Activated CD4-positive, alpha-beta T cell treated with anti-CD3 and anti-CD28 coated beads, Interleukin-2, amount 10 ng/mL, durations not matched to agents 7 days and 5 days (primary cell): ENCODE measurements at regions not wholly inside any gene's neighbourhood (a gene's known extent, or its start where the extent isn't known, plus 50 kb on each side); places are given as distances from the start of the nearest gene placed in this dataset.

ENCODE experiments used
- CTCF ChIA-PET: fragments of 350-600 bp; sonication (Branson Sonifier 250); formaldehyde crosslinking; loops from one replicate; lab custom pipeline; 2021; ENCODE audit warnings: antibody characterized with exemption; lab: Charles Lee
- POLR2A ChIA-PET: fragments of 350-600 bp; sonication (Branson Sonifier 250); formaldehyde crosslinking; loops from one replicate; lab custom pipeline; 2021; ENCODE audit warnings: antibody characterized with exemption; lab: Charles Lee
- DNase-seq: peaks from one replicate; pipeline ENCODE4 v3.0.0-alpha.2; 2020
- H3K27ac Mint-ChIP-seq: one replicate; pipeline ENCODE4 v1.8.0; 2021; ENCODE audit warnings: mild to moderate bottlenecking, moderate library complexity, mixed read lengths
- H3K27me3 Mint-ChIP-seq: one replicate; pipeline ENCODE4 v1.8.0; 2021; ENCODE audit warnings: mixed read lengths
- H3K36me3 Mint-ChIP-seq: one replicate; pipeline ENCODE4 v1.8.0; 2021; ENCODE audit warnings: low read depth, mixed read lengths
- H3K4me1 Mint-ChIP-seq: one replicate; pipeline ENCODE4 v1.8.0; 2021; ENCODE audit warnings: mixed read lengths
- H3K4me3 Mint-ChIP-seq: one replicate; pipeline ENCODE4 v1.8.0; 2021; ENCODE audit warnings: mild to moderate bottlenecking, moderate library complexity, mixed read lengths
- H3K9me3 Mint-ChIP-seq: one replicate; pipeline ENCODE4 v1.8.0; 2021; ENCODE audit warnings: mixed read lengths

GRCh38 chr4:108331905-108332632 is 163.3 kb upstream of the LEF1 start:
- Mint-ChIP-seq H3K4me3 (no peak overlapping the region), H3K27ac (no peak overlapping the region), H3K36me3 (no peaks in the 10 kb centered on the region), H3K27me3 (peaks cover 18% of the 10 kb centered on the region), H3K4me1 (peaks cover 21% of the 10 kb centered on the region), H3K9me3 (no peaks in the 10 kb centered on the region)
- POLR2A ChIA-PET = no interaction called here
- CTCF ChIA-PET = interaction anchor here (1.4 kb wide), 1 partner anchor 9 kb away, joined by 4 read pairs; no protein-coding TSS in a partner anchor
- DNase-seq = no peak

- H3K9me3 Mint-ChIP-seq = no peaks in the 10 kb centered on the region
- peaks cover 21% of the 10 kb centered on the region for H3K4me1 Mint-ChIP-seq
- H3K27ac Mint-ChIP-seq = no peak overlapping the region
- ChIA-PET POLR2A (no interaction called here), CTCF (interaction anchor here (0.8 kb wide), 1 partner anchor 53 kb away, joined by 3 read pairs; no protein-coding TSS in a partner anchor)
- DNase-seq = no peak
- no peaks in the 10 kb centered on the region for H3K36me3 Mint-ChIP-seq
- H3K27me3 Mint-ChIP-seq = peaks cover 18% of the 10 kb centered on the region
- H3K4me3 Mint-ChIP-seq = no peak overlapping the region
Measured at GRCh38 chr4:108328383-108328732, 159.6 kb upstream of the LEF1 start.

- H3K9me3 Mint-ChIP-seq = no peaks in the 10 kb centered on the region
- ChIA-PET CTCF (interaction anchor here (0.8 to 1.9 kb wide), 2 partner anchors 19 to 53 kb away, joined by 3 read pairs; no protein-coding TSS in a partner anchor), POLR2A (no interaction called here)
- peaks cover 21% of the 10 kb centered on the region for H3K4me1 Mint-ChIP-seq
- H3K27ac Mint-ChIP-seq = no peak overlapping the region
- H3K27me3 Mint-ChIP-seq = peaks cover 14% of the 10 kb centered on the region
- no peak for DNase-seq
- no peaks in the 10 kb centered on the region for H3K36me3 Mint-ChIP-seq
- no peak overlapping the region for H3K4me3 Mint-ChIP-seq
Measured at GRCh38 chr4:108327642-108328382, 159.1 kb upstream of the LEF1 start.

- Mint-ChIP-seq H3K36me3 (no peaks in the 10 kb centered on the region), H3K4me3 (no peak overlapping the region), H3K27me3 (peaks cover 8% of the 10 kb centered on the region), H3K4me1 (peaks cover 21% of the 10 kb centered on the region), H3K27ac (no peak overlapping the region), H3K9me3 (peaks cover 8% of the 10 kb centered on the region)
- DNase-seq = no peak
- POLR2A ChIA-PET = interaction anchor here (0.7 kb wide), 1 partner anchor 165 kb away, joined by 3 read pairs; no protein-coding TSS in a partner anchor
- CTCF ChIA-PET = no interaction called here
Measured at GRCh38 chr4:108325561-108325960, 156.8 kb upstream of the LEF1 start.

- H3K27me3 Mint-ChIP-seq = peaks cover 8% of the 10 kb centered on the region
- no peaks in the 10 kb centered on the region for H3K36me3 Mint-ChIP-seq
- H3K9me3 Mint-ChIP-seq = peaks cover 8% of the 10 kb centered on the region
- H3K27ac Mint-ChIP-seq = no peak overlapping the region
- ChIA-PET POLR2A (no interaction called here), CTCF (interaction anchor here (0.6 kb wide), 1 partner anchor 104 kb away, joined by 4 read pairs; no protein-coding TSS in a partner anchor)
- H3K4me3 Mint-ChIP-seq = no peak overlapping the region
- no peak for DNase-seq
- peaks cover 23% of the 10 kb centered on the region for H3K4me1 Mint-ChIP-seq
Measured at GRCh38 chr4:108324450-108324849, 155.7 kb upstream of the LEF1 start.

- DNase-seq = no peak
- Mint-ChIP-seq H3K9me3 (peaks cover 8% of the 10 kb centered on the region), H3K27ac (no peak overlapping the region), H3K27me3 (peaks cover 3% of the 10 kb centered on the region), H3K36me3 (no peaks in the 10 kb centered on the region), H3K4me3 (no peak overlapping the region), H3K4me1 (peaks cover 4% of the 10 kb centered on the region)
- ChIA-PET POLR2A (no interaction called here), CTCF (interaction anchor here (1.6 kb wide), 1 partner anchor 10 kb away, joined by 4 read pairs; no protein-coding TSS in a partner anchor)
Measured at GRCh38 chr4:108322497-108322896, 153.8 kb upstream of the LEF1 start.

- H3K27me3 Mint-ChIP-seq = peaks cover 15% of the 10 kb centered on the region
- CTCF ChIA-PET = no interaction called here
Measured at GRCh38 chr4:108320061-108320460, 151.3 kb upstream of the LEF1 start.

GRCh38 chr4:108317377-108317776 is 148.6 kb upstream of the LEF1 start:
- Mint-ChIP-seq H3K36me3 (peaks cover 3% of the 10 kb centered on the region), H3K9me3 (peaks cover 6% of the 10 kb centered on the region), H3K4me3 (no peak overlapping the region), H3K27me3 (peaks cover 15% of the 10 kb centered on the region), H3K27ac (no peak overlapping the region), H3K4me1 (peaks cover 30% of the 10 kb centered on the region)
- ChIA-PET CTCF (interaction anchor here (1.6 kb wide), 1 partner anchor 12 kb away, joined by 3 read pairs; no protein-coding TSS in a partner anchor), POLR2A (no interaction called here)
- DNase-seq = no peak

More at GRCh38 chr4:108320061-108320460, 151.3 kb upstream of the LEF1 start:
- POLR2A ChIA-PET = no interaction called here
- H3K4me1 Mint-ChIP-seq = peaks cover 15% of the 10 kb centered on the region
- no peaks in the 10 kb centered on the region for H3K36me3 Mint-ChIP-seq
- no peak for DNase-seq
- H3K9me3 Mint-ChIP-seq = peaks cover 8% of the 10 kb centered on the region
- no peak overlapping the region for H3K27ac Mint-ChIP-seq
- H3K4me3 Mint-ChIP-seq = no peak overlapping the region

GRCh38 chr4:108315694-108316093 is 147.0 kb upstream of the LEF1 start:
- Mint-ChIP-seq H3K4me3 (peak overlapping the region; percentile 10), H3K27me3 (peaks cover 21% of the 10 kb centered on the region), H3K27ac (peak overlapping the region; percentile 3), H3K4me1 (peaks cover 40% of the 10 kb centered on the region), H3K36me3 (peaks cover 8% of the 10 kb centered on the region), H3K9me3 (peaks cover 6% of the 10 kb centered on the region)
- DNase-seq = no peak
- ChIA-PET POLR2A (no interaction called here), CTCF (interaction anchor here (0.6 kb wide), 2 partner anchors 66 to 277 kb away, joined by 3 read pairs; no protein-coding TSS in a partner anchor)

GRCh38 chr4:108314900-108315589 is 146.3 kb upstream of the LEF1 start:
- Mint-ChIP-seq H3K27me3 (peaks cover 21% of the 10 kb centered on the region), H3K4me1 (peaks cover 40% of the 10 kb centered on the region), H3K36me3 (peaks cover 8% of the 10 kb centered on the region), H3K4me3 (peak overlapping the region; percentile 10), H3K9me3 (peaks cover 6% of the 10 kb centered on the region), H3K27ac (peak overlapping the region; percentile 42)
- ChIA-PET CTCF (no interaction called here), POLR2A (no interaction called here)
- DNase-seq = no peak

GRCh38 chr4:108313546-108314339 is 145.0 kb upstream of the LEF1 start:
- POLR2A ChIA-PET = interaction anchor here (1.0 kb wide), 1 partner anchor 47 kb away, joined by 3 read pairs; no protein-coding TSS in a partner anchor
- Mint-ChIP-seq H3K36me3 (peaks cover 8% of the 10 kb centered on the region), H3K27ac (no peak overlapping the region), H3K4me1 (peaks cover 38% of the 10 kb centered on the region), H3K27me3 (peaks cover 19% of the 10 kb centered on the region), H3K9me3 (peaks cover 6% of the 10 kb centered on the region), H3K4me3 (no peak overlapping the region)
- CTCF ChIA-PET = no interaction called here
- no peak for DNase-seq

GRCh38 chr4:108311313-108311712 is 142.6 kb upstream of the LEF1 start:
- peaks cover 6% of the 10 kb centered on the region for H3K9me3 Mint-ChIP-seq
- no peak overlapping the region for H3K4me3 Mint-ChIP-seq
- H3K27ac Mint-ChIP-seq = no peak overlapping the region
- POLR2A ChIA-PET = no interaction called here
- DNase-seq = no peak
- CTCF ChIA-PET = no interaction called here
- peaks cover 17% of the 10 kb centered on the region for H3K27me3 Mint-ChIP-seq
- H3K36me3 Mint-ChIP-seq = peaks cover 8% of the 10 kb centered on the region
- peaks cover 46% of the 10 kb centered on the region for H3K4me1 Mint-ChIP-seq
